ENCODE measurements at regions not wholly inside any gene's neighbourhood (a gene's known extent, or its start where the extent isn't known, plus 50 kb on each side); places are given as distances from the start of the nearest gene placed in this dataset.

- Histone ChIP-seq H3K23ac (ENCODE audit: insufficient read length, low read depth, low read length) (no peak overlapping the region), H4K5ac (ENCODE audit: insufficient read length, low read depth, low read length) (no peak overlapping the region)
Observed at GRCh38 chr9:87245271-87245670, 252.4 kb upstream of the DAPK1 start.

More at GRCh38 chr9:87245271-87245670, 252.4 kb upstream of the DAPK1 start:
- H2AK5ac ChIP-seq (ENCODE audit: insufficient read length, low read length): no peak overlapping the region
- H3K36me3 Mint-ChIP-seq (ENCODE audit: insufficient read depth in 1 of 3, low read depth in 3 of 3): no peaks in the 10 kb centered on the region
- no peak for DNase-seq
- H2AFZ ChIP-seq (ENCODE audit: low read length): no peak overlapping the region
- H3K27ac Mint-ChIP-seq: no peak overlapping the region
- no peak overlapping the region for H3K9ac ChIP-seq (ENCODE audit: extremely low read depth, insufficient read length, low read length)
- no peak overlapping the region for H2BK20ac ChIP-seq (ENCODE audit: low read depth, low read length, poor library complexity, severe bottlenecking)
- H3T11ph ChIP-seq (ENCODE audit: low read length): no peak overlapping the region
- no peak overlapping the region for H3K14ac ChIP-seq (ENCODE audit: insufficient read depth, low read length)
- no peaks in the 10 kb centered on the region for H3K4me1 ChIP-seq (ENCODE audit: insufficient read depth, low read length)
- H2BK12ac ChIP-seq (ENCODE audit: insufficient read length, low read depth, low read length): no peak overlapping the region
- no peaks in the 10 kb centered on the region for H3K9me3 Mint-ChIP-seq
- WGBS (ENCODE audit: extremely low coverage, insufficient read length, low lambda C conversion rate): no CpG with 5 or more reads among the region's 4 CpGs
- no peaks in the 10 kb centered on the region for H3K79me1 ChIP-seq (ENCODE audit: insufficient read depth, low read depth, low read length, poor library complexity, severe bottlenecking)
- H3K79me2 ChIP-seq (ENCODE audit: insufficient read depth, low read length): no peaks in the 10 kb centered on the region
- H3K18ac ChIP-seq (ENCODE audit: insufficient read length, low read depth, low read length): no peak overlapping the region
- TF ChIP-seq CTCF (conservative IDR thresholded peaks at IDR 0.05): no peak
- no peak overlapping the region for H4K8ac ChIP-seq (replicated peaks; ENCODE audit: insufficient read length, low read depth, low read length)
- no peaks in the 10 kb centered on the region for H3K23me2 ChIP-seq (ENCODE audit: insufficient read length, low read depth, low read length, poor library complexity, severe bottlenecking)
- no peaks in the 10 kb centered on the region for H4K20me1 ChIP-seq (ENCODE audit: control insufficient read depth, insufficient read depth, insufficient read length)
- H3K27me3 Mint-ChIP-seq (ENCODE audit: low read depth): peaks cover 3% of the 10 kb centered on the region
- H3K4me3 Mint-ChIP-seq: no peak overlapping the region
- no peak overlapping the region for H3K4ac ChIP-seq (ENCODE audit: low read depth, low read length)
- H3K9me3 ChIP-seq (ENCODE audit: control insufficient read depth, low read depth, low read length): no peaks in the 10 kb centered on the region
- H3K27ac ChIP-seq (ENCODE audit: insufficient read length, low read depth, low read length): no peak overlapping the region
- no peak overlapping the region for H3K56ac ChIP-seq (ENCODE audit: insufficient read length, low read depth, low read length)
- no peaks in the 10 kb centered on the region for H3K4me1 Mint-ChIP-seq
- H2BK5ac ChIP-seq (ENCODE audit: insufficient read length, low read length): no peak overlapping the region
- no peak overlapping the region for H2BK120ac ChIP-seq (ENCODE audit: low read depth, low read length, poor library complexity, severe bottlenecking)
- H3K4me2 ChIP-seq (ENCODE audit: insufficient read depth, insufficient read length, low read length): no peak overlapping the region
- no peaks in the 10 kb centered on the region for H3K27me3 ChIP-seq (ENCODE audit: insufficient read depth, low read length)
- no peak overlapping the region for H2BK15ac ChIP-seq (ENCODE audit: low read depth, low read length)
- H4K91ac ChIP-seq (ENCODE audit: insufficient read length, low read depth, low read length): no peak overlapping the region
